GDM1 (cell line): ENCODE measurements at regions not wholly inside any gene's neighbourhood (a gene's known extent, or its start where the extent isn't known, plus 50 kb on each side); places are given as distances from the start of the nearest gene placed in this dataset.

Experiments used
- DNase-seq: peaks from one replicate; lab custom pipeline; 2025; lab: John Stamatoyannopoulos, UW

DNA sequence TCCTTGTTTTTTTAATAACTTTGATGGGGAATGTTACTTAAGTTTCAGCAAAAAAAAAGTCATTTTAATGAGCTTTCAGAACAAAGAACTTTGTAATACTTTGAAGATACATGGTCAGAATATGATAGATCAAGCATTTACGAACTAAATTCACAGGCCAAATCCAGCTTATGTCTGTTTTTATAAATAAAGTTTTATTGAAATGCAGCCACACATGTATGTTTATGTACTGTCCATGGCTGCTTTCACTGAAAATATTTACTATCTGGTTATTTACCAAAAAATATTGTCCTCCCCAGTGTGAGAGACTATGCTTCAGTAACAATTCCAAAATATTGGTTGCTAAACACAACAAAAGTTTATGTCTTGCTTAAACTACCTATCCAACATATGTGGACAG, 366.7 kb downstream of the PIK3R1 start:
- no peak for DNase-seq

- no peak for DNase-seq
These were observed 371.6 kb downstream of the PIK3R1 start for GRCh38 chr5:68587171-68587570.

DNA sequence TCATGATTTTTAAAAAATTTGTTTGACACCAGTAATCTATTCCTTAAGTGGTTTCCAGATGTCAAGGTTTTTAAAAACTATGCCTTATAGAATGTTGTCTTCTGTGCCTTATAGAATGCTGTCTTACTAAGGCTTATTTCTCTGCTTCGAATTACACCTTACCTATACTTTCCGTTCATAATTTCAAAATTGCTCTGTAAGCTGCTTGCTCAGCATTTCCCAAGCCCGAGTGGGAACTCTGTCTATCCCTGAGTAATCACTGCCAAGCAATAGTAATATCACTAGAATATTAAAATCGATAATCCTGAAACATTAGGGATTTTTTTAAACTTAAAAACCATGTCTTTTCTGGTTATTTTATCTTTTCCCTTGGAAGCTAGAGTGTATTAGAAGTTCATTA, 376.3 kb downstream of the PIK3R1 start:
- DNase-seq: no peak

DNA sequence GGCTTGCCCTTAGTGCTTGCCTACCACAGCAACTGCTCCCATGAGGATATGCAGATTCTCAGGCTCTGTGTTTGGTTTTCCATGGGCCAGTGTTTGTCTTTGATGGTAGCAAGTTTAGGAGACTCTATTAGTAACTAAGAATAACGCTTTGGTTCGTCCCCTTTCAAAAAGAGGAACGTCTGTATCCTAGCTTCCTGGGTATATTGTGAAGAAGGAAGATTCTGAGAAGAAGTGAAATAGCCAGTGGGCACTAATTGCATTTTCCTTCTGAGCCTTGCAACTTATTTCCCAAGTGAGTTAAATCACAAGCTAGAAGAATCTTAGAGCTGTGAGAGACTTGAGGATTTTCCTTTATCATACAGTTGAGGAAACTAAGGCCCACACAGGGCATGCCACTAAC, 376.8 kb downstream of the PIK3R1 start:
- no peak for DNase-seq

DNA sequence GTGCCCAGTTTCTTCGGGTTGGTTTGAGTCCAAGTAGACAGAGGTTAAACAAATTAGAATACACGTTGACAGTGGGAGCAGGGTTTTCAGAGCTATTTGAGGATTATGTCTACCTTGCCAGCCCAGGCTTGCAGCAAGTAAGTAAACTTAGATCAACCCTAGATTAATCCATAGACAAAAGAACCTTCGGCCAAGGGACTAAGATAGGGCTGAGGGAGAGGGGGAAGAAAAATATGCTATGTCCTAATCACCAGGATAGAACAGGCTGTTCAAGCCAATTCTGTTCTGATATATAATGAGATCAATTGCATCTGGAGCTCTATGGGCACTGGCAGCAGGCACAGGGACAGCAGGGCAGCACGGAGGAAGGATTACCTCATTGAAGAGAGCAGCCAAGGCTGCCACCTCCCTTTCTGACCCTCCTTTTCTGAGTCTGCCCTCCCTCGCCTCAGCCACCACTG, 377.7 kb downstream of the PIK3R1 start:
- no peak for DNase-seq

GRCh38 chr5:68612972-68613371, 397.4 kb downstream of the PIK3R1 start:
- no peak for DNase-seq

DNA sequence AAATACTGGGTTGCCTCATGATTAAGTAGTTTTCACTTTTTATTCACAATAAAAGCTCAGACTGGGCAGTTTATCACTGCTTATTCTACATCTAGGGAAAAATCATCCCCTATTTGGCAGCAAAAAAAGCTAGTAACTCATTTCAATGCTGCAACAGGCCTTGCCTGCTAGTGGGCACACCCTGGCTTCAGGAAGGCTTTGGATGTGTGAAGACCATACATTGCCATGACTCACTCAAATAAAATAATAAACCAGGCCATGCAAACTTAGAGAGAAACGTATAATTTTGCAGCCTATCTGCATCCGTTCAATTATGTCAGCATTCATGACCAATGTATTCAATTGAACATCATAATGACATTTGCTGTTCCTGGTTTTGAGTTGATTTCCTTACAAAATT, 402.9 kb downstream of the PIK3R1 start:
- no peak for DNase-seq

DNA sequence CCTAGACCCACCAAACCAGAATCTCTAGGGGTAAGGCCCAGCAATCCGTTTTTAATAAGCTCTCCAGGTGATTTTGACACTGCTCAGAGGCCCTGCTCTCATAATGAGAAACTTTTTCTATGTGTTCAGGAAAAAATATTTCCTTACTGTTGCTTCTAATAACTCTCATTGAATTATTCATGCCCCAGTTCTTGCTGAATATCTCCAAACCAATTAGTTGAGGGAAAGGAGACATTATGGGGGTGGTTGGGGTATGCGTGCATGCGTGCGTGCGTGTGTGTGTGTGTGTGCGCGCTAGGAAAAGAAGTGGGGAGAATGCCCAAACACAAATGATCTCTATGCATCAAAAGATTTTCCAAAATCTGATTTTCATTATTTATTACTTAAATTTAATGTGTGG, 411.4 kb downstream of the PIK3R1 start:
- no peak for DNase-seq

DNA sequence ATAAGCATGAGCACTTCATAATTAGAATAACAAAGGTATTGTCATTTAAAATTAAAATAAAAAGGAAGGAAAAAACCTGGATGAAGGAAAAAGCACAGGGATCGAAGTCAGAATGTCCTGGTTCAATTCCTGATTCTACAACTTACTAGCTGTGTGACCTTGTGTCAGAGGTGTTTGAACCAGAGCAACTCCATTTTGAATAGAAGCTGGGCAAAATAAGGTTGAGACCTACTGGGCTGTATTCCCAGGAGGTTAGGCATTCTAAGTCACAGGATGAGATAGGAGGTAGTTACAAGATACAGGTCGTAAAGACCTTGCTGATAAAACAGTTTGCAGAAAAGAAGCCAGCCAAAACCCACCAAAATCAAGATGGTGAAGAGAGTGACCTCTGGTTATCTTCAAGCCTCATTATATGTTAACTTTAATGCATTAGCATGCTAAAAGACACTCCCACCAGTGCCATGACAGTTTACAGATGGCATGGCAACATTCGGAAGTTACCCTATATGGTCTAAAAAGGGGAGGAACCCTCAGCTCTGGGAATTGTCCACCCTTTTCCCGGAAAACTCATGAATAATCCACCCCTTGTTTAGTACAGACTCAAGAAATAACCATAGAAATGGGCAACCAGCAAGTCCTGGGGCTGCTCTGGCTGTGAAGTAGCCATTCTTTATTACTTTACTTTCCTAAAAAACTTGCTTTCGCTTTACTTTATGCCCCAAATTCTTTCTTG, 412.7 kb downstream of the PIK3R1 start:
- DNase-seq: no peak

DNA sequence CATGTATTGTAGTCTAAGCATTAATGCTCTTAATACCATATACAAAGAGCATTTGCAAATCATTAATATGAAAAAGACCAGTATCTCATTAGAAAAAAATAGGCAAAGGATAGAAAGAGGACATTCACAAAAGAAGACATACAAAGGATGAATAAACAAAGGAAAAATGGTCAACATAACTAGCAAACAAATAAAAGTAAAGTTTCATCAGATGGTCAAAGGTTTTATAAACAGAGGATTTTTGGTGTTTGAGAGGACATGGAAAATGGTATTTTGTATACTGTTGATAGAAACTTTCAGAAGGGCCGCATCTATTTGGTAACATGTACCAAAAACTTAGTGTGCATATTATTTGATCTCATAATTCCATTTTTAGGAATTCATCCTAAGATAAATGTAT, 414.8 kb downstream of the PIK3R1 start:
- no peak for DNase-seq

DNA sequence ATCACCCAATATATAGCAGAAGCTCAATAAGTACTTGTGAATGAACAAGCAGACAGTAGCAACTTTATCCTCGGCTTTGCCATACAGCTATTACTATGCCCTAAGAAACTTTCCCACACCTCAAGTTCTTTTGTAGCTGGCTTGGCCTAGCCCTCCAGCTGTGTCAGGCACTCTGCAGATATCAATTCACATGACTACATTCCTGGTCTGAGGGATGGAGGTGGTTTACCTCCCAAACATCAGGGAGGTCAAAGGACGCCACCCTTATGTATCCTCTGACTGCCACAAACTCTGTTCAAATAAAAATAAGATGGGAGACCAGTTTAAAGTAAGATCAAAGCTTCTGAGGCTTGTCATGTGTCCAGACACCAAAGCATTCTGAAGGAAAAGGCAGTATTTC, 416.3 kb downstream of the PIK3R1 start:
- no peak for DNase-seq

DNA sequence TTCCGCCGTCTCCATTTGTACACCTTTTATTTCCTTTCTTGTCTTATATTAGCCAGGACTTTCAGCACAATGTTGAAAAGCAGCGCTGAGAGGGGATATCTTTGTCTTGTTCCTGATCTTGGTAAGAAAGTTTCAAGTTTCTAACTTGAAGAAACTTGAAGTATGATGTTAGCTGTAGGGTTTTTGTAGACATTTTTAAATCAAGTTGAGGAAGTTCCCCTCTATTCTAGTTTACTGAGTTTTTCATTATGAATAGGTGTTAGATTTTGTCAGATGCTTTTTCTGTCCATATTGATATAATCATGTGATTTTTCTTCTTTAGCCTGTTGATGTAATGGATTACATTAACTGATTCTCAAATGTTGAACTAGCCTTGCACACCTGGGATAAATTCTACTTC, 425.7 kb downstream of the PIK3R1 start:
- DNase-seq: no peak

DNA sequence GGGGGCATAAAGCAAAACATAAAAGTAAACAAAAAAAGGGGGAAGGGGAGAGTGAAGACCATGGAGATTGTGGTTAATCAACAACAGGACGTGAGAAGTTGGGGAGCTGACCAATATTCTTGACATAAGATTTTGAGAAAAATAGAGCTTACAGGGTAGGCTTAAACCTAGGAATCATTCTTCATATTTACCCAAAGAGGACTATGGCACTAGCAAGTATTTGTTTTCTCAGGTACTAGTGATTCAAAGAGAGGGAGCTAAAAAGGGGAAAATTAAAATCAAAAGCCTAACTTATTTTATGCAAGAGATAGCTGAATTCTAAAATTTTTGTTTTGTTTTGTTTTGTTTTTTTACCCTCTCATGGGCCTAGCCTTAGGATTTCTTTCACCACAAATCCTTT, 427.5 kb downstream of the PIK3R1 start:
- DNase-seq: no peak

GRCh38 chr5:68644971-68645370, 429.4 kb downstream of the PIK3R1 start:
- no peak for DNase-seq

- no peak for DNase-seq
These were observed 430.6 kb downstream of the PIK3R1 start for GRCh38 chr5:68646144-68646543.

- DNase-seq: no peak
These were observed 432.2 kb downstream of the PIK3R1 start for GRCh38 chr5:68647743-68648142.

DNA sequence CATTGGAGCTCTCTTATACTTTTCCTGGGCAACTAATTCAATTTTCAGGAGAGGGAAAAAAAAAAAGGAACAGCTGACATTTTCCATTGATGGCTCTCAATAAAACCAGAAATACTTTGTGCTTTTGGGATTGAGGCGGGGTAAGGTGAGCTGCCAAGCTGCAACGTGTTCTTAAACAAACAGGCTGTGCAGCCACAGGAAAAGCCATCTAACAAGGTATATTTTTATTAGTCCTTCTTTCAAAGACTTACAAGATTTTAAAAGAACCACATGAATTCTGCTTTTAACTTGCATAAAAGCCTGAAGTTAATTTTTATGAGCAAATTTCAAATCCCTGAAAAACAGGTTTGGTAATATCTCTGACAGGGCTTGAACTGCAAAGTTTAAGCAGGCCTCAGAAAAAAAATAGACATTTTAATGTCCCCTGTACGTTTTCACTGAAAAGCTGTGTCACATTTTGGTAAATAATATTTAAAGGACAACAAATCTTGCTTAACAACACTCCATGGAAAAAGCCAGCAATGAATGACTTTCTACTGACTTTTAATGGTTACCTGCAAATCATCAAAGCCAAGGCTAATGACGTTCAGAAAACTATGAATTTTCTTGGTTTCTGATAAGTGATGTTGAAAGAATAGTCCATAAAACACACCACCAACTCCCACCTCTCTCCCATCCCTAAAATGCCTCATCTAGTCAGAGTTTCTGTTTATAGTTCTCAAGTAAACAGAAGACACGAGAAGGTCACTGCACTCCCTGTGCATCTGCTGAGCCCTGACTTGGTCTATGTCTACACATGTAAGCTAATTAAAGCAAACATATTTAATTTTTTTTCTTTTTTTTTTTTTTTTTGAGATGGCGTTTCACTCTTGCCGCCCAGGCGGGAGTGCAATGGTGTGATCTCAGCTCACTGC, 433.6 kb downstream of the PIK3R1 start:
- DNase-seq: no peak

- DNase-seq: no peak
These were observed 437.0 kb downstream of the PIK3R1 start for GRCh38 chr5:68652534-68652965.

- DNase-seq: no peak
These were observed 437.9 kb downstream of the PIK3R1 start for GRCh38 chr5:68653471-68653870.

DNA sequence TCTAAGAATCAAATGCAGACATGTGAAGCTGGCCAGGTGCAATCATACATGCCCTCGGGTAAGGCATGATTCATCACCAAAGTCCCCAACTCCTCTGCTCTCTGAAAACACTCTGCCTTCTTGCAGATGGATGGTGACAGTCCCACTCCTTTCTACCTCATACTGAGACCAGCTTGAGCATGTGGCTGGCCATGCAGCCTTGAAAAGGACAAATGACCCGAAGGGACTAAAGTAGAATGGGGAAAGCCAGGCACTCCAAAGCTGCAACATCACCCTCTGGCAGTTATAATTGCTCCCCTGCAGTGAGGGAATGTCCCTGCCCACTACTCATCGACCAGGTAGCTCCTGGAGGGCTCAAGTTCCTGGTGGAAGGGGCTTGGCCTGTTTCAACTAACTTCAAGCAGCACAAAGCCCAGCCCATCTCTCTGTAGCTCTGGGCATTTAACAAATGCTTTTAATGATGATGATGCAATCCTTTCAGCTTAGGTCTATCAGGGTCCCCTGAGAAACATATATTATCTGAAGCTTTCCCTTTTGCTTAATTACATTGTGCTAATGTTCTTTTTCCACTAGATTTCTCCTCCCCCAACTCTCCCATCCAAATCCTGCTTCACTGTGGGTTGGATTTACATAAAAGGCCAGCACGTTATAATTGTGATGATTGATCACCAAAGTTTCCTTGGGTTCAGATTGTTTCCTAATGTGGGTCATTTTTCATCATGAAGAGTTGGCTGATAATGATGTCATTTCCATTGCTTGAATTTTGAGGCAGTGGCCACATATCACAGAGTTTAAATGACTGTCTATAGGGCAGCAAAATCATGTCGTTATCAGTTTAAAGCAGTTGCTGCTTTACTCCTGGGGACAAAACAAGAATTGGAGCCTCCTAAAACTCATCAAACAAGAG, 436.5 kb upstream of the SLC30A5 start:
- DNase-seq: no peak

DNA sequence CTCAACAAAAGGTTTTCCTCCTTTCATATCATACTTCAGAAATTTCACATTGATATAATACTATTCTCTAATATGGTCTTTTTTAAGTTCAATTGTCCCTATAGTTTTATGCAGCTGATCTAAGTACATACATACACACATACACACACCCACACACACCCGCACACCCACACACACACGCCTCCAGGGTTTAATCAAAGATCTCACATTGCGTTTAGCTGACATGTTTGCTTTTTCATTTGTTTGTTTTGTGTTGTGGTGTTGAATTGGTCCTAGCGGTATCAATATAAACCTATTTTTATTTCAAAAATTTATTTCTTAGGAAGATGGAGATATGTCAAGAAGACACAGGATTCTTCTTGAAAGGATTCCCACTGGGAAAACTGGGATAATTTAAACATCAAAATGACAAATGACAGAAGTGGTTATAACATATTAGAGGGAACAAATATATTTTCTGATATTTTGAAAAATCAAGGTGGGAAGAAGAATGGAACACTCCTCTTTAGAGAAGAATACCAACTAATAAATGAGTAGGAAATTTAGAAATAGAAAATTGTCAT, 434.9 kb upstream of the SLC30A5 start:
- DNase-seq: no peak

DNA sequence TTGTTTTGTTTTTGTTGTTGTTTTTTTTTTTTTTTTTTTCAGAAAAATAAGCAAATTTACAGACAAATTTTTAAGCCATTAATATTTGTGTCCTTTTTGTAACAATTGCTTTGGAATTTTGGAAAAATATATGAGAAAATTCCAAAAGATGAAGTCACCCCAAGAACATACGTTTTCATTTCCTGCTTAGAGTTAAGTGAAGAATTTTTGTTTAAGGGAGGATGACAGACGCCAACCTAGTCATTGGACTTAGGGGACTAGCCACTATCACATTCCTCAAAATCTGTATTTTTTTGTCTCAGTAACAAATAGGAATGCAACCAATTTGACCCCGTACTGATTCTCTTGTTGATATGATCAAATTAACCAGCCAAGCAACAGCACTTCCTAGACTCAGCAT, 433.9 kb upstream of the SLC30A5 start:
- no peak for DNase-seq
